SK-N-MC (cell line): ENCODE measurements at regions not wholly inside any gene's neighbourhood (a gene's known extent, or its start where the extent isn't known, plus 50 kb on each side); places are given as distances from the start of the nearest gene placed in this dataset.

Experiments
- EZH2 ChIP-seq: fragments of 200-600 bp; sonication (generic); IDR thresholded peaks from one replicate; pipeline ENCODE4 v1.6.1; 2017; ENCODE audit warnings: antibody characterized with exemption
- FOXP2 ChIP-seq: optimal IDR thresholded peaks from 2 replicates; pipeline ENCODE3; 2011; ENCODE audit warnings: mild to moderate bottlenecking, moderate library complexity; ENCODE audit not compliant: insufficient read depth; ENCODE audit errors: extremely low read length, control extremely low read depth
- POLR2AphosphoS5 ChIP-seq: IDR thresholded peaks from 2 replicates; pipeline ENCODE4 v1.6.1; 2012; ENCODE audit warnings: mild to moderate bottlenecking, low read depth, low read length, borderline replicate concordance

GRCh38 chr7:116139807-116140206, 70.5 kb upstream of the TES start:
- TF ChIP-seq POLR2AphosphoS5 (no peak), FOXP2 (no peak), EZH2 (no peak)
